ENCODE measurements at regions not wholly inside any gene's neighbourhood (a gene's known extent, or its start where the extent isn't known, plus 50 kb on each side); places are given as distances from the start of the nearest gene placed in this dataset.
A peak's percentile ranks its signal among the peaks of the same experiment; 100 is the strongest.

DNA sequence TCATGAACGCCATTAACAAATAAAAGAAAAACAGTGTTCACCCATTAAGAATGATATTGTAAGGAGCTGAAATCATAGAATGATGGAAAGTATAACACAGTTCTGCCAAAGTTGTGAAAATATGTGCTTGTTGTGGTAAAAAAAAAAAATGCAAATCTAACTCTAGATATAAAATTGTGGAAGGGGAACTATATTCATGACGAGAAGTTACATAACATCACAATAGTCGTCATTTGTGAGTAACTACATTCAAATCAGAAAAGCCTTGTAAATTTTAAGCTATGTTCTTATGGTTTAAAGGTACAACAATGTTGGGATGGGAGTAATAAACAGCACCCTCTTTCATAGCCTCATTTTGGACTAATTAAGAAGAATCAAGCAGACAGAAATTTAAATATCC, 57.6 kb upstream of the PRDM8 start:
- peak overlapping the region in 4 of 8 donors; percentile 39 to 62 (median 60) for H3K4me3 Mint-ChIP-seq
- H3K4me1 Mint-ChIP-seq = peaks cover 33 to 69% (median 46%) of the 10 kb centered on the region in 4 donors

DNA sequence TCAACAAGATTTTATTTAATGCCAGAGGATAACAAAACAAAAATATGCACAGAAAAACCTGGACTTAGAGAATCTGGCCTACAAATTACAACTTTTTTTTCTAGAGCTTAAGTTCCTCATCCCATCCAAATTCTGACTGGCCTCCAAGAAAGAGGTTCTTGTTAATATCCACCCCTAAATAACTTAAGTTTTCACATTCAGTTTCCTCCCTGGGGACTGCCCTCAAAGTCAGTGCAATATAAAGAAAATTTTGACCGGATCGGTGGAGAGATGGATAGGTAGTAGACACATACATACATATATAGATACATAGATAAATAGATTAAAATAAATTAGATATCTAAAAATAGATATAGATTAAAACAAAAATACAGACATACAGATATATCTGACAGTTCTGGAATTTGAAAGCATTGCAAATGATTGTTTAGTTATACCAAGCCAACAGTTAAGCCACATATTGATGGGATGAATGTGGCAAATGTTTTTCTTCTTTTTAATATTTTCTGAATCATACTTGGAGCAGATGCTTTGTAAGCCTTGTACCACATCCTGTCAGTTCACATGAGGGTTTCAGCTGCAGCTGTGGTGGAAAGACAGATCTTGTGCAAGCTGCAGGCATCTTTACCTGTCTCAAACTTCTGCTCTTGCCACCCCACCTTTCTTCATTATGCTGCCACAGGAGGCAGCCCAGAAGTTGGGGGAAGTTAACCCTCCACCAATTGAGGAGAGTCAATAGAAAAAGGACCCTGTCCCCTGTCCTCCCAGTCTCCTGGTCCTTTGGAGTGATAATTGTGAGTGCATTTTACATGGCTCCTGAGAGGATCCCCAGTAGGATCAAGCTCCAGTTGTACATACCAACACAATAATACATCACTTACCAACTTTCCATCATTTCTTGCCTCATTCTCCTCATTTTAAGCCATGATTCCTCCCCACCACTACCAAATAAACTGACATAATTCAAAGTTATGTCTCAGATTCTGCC, 58.5 kb upstream of the PRDM8 start:
- Histone ChIP-seq H3K4me3 (ENCODE audit: low read length in 2 of 2) (no peak overlapping the region), H3K27ac (ENCODE audit: low read depth, low read length) (peak overlapping the region; percentile 45), H3K27me3 (ENCODE audit: insufficient read depth, low read length) (no peaks in the 10 kb centered on the region), H3K9me3 (ENCODE audit: control insufficient read depth in 1 of 2, low read length in 2 of 2) (no peaks in the 10 kb centered on the region), H3K4me1 (ENCODE audit: insufficient read depth, low read length) (peaks cover 58% of the 10 kb centered on the region), H3K36me3 (ENCODE audit: insufficient read depth, low read length) (no peaks in the 10 kb centered on the region)
- DNase-seq = peak; percentile 55 to 81 (median 66)
- intact Hi-C loops (cut with micrococcal nuclease) = loop anchor here (1.0 kb wide), 3 partner anchors 14 to 45 kb away; no protein-coding TSS in a partner anchor
- Mint-ChIP-seq H3K4me3 (peak overlapping the region in 7 of 8 donors; percentile 9 to 68 (median 59)), H3K27me3 (no peaks in the 10 kb centered on the region), H3K9me3 (peaks cover 0 to 2% (median 0%) of the 10 kb centered on the region in 8 donors), H3K27ac (peak overlapping the region; percentile 84 to 94 (median 93)), H3K4me1 (peaks cover 33 to 67% (median 43%) of the 10 kb centered on the region in 4 donors), H3K36me3 (no peaks in the 10 kb centered on the region)
- ChIA-PET POLR2A (ENCODE audit: partially characterized antibody) (interaction anchor here (0.6 to 4.3 kb wide), 15 partner anchors 10 to 221 kb away, joined by 3 to 66 read pairs (median 5); partner anchors contain the start of genes ANTXR2 and PRDM8), CTCF (ENCODE audit: partially characterized antibody) (interaction anchor here (0.6 to 5.6 kb wide), 15 partner anchors 8 to 64 kb away, joined by 3 to 73 read pairs (median 5); no protein-coding TSS in a partner anchor)

More for the DNA sequence above, 57.6 kb upstream of the PRDM8 start:
- ChIA-PET POLR2A (ENCODE audit: partially characterized antibody) (interaction anchor here (0.8 to 4.3 kb wide), 11 partner anchors 9 to 222 kb away, joined by 3 to 66 read pairs (median 9); partner anchors contain the start of gene PRDM8), CTCF (ENCODE audit: partially characterized antibody) (interaction anchor here (0.6 to 5.6 kb wide), 13 partner anchors 9 to 63 kb away, joined by 3 to 73 read pairs (median 5); no protein-coding TSS in a partner anchor)
- H3K9me3 ChIP-seq (ENCODE audit: control insufficient read depth in 1 of 2, low read length in 2 of 2) = no peaks in the 10 kb centered on the region
- H3K36me3 ChIP-seq (ENCODE audit: insufficient read depth, low read length) = no peaks in the 10 kb centered on the region
- H3K27ac ChIP-seq (ENCODE audit: low read depth, low read length) = peak overlapping the region; percentile 45
- H3K27me3 ChIP-seq (ENCODE audit: insufficient read depth, low read length) = no peaks in the 10 kb centered on the region
- Mint-ChIP-seq H3K27me3 (no peaks in the 10 kb centered on the region), H3K27ac (peak overlapping the region; percentile 67 to 93 (median 87)), H3K36me3 (no peaks in the 10 kb centered on the region), H3K9me3 (peaks cover 0 to 2% (median 0%) of the 10 kb centered on the region in 8 donors)
- intact Hi-C loops (cut with micrococcal nuclease) = loop anchor here (1.0 kb wide), 3 partner anchors 14 to 45 kb away; no protein-coding TSS in a partner anchor
- DNase-seq = no peak
- H3K4me3 ChIP-seq (ENCODE audit: low read length in 2 of 2) = no peak overlapping the region
- H3K4me1 ChIP-seq (ENCODE audit: insufficient read depth, low read length) = peaks cover 58% of the 10 kb centered on the region

DNA sequence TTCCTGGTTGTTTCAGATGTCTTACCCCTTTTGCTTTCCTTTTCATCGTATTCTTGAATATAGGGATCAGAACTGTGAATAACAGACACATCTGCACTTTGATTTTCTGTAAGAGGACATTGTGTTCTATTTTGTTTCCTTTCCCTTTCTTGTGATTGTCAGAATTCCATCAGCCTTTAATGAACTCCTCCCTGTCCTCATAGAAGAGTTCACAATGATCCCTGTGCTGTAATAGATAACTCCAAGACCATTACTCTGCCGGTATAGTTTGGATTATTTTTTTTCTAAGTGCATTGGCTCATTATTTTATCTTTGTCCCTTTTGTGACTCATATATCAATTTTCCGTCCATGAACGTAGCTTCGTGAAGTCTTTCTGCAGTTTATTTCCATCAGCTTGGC, 59.7 kb upstream of the PRDM8 start:
- POLR2A ChIA-PET (ENCODE audit: partially characterized antibody) = interaction anchor here (1.0 to 4.3 kb wide), 6 partner anchors 9 to 65 kb away, joined by 5 to 66 read pairs (median 16); partner anchors contain the start of gene ANTXR2
- peaks cover 32 to 55% (median 37%) of the 10 kb centered on the region in 4 donors for H3K4me1 Mint-ChIP-seq
- CTCF ChIA-PET (ENCODE audit: partially characterized antibody) = interaction anchor here (2.2 to 5.6 kb wide), 5 partner anchors 11 to 65 kb away, joined by 8 to 73 read pairs (median 18); no protein-coding TSS in a partner anchor
- H3K4me1 ChIP-seq (ENCODE audit: insufficient read depth, low read length) = peaks cover 51% of the 10 kb centered on the region
- H3K9me3 ChIP-seq (ENCODE audit: control insufficient read depth in 1 of 2, low read length in 2 of 2) = no peaks in the 10 kb centered on the region
- H3K4me3 Mint-ChIP-seq = peak overlapping the region in 4 of 8 donors; percentile 9 to 54 (median 22)
- intact Hi-C loops (cut with micrococcal nuclease) = no loop called here
- H3K27me3 ChIP-seq (ENCODE audit: insufficient read depth, low read length) = no peaks in the 10 kb centered on the region
- peak overlapping the region; percentile 49 to 94 (median 84) for H3K27ac Mint-ChIP-seq
- H3K27me3 Mint-ChIP-seq = no peaks in the 10 kb centered on the region
- H3K27ac ChIP-seq (ENCODE audit: low read depth, low read length) = no peak overlapping the region
- H3K36me3 ChIP-seq (ENCODE audit: insufficient read depth, low read length) = no peaks in the 10 kb centered on the region
- peaks cover 0 to 2% (median 0%) of the 10 kb centered on the region in 8 donors for H3K9me3 Mint-ChIP-seq
- no peaks in the 10 kb centered on the region for H3K36me3 Mint-ChIP-seq
- H3K4me3 ChIP-seq (ENCODE audit: low read length in 2 of 2) = no peak overlapping the region
- no peak for DNase-seq

DNA sequence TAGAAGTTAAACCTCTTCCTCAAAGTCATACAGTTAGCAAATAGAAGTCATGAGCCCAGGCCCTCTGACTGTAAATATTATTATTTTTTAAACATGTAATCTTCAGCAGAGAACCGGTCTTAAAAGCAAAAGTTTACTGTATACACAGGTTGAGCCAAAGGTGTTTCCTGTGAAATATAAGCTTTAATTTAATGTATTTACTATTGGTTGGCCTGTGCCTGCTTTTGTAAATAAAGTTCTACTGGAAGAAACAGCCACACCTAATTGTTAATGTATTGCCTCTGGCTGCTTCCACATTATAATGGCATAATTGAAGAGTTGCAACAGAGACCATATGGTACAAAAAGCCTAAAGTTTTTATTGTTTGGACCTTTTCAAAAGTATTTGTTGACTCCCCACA, 61.0 kb upstream of the PRDM8 start:
- Mint-ChIP-seq H3K4me1 (peaks cover 28 to 42% (median 31%) of the 10 kb centered on the region in 4 donors), H3K27ac (no peak overlapping the region), H3K36me3 (no peaks in the 10 kb centered on the region), H3K4me3 (no peak overlapping the region), H3K9me3 (peaks cover 0 to 2% (median 0%) of the 10 kb centered on the region in 8 donors), H3K27me3 (no peaks in the 10 kb centered on the region)
- intact Hi-C loops (cut with micrococcal nuclease) = no loop called here
- Histone ChIP-seq H3K9me3 (ENCODE audit: control insufficient read depth in 1 of 2, low read length in 2 of 2) (no peaks in the 10 kb centered on the region), H3K4me1 (ENCODE audit: insufficient read depth, low read length) (peaks cover 37% of the 10 kb centered on the region), H3K27me3 (ENCODE audit: insufficient read depth, low read length) (no peaks in the 10 kb centered on the region), H3K36me3 (ENCODE audit: insufficient read depth, low read length) (no peaks in the 10 kb centered on the region), H3K4me3 (ENCODE audit: low read length in 2 of 2) (no peak overlapping the region), H3K27ac (ENCODE audit: low read depth, low read length) (no peak overlapping the region)
- POLR2A ChIA-PET (ENCODE audit: partially characterized antibody) = interaction anchor here (1.5 to 4.3 kb wide), 3 partner anchors 8 to 47 kb away, joined by 5 to 26 read pairs (median 5); no protein-coding TSS in a partner anchor
- no peak for DNase-seq
- CTCF ChIA-PET (ENCODE audit: partially characterized antibody) = interaction anchor here (0.9 to 5.6 kb wide), 4 partner anchors 9 to 66 kb away, joined by 3 to 73 read pairs (median 6); no protein-coding TSS in a partner anchor

DNA sequence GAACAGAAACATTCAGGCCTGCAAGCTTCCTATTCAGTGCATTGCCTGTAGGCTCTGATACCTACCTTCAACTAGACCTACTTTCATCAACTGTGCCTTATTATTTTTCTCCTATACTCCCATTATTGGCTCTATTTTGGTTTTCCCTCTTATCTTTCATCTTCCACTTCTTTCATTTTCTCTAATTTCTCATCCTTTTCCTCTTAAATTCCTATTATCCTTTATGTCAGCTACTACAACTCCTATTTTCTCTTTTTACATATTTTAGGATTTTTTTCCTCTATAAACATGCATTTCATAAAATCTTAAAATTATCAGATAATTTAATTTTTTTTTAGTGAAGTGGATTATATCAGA, 61.6 kb upstream of the PRDM8 start:
- H3K36me3 Mint-ChIP-seq = no peaks in the 10 kb centered on the region
- H3K27ac ChIP-seq (ENCODE audit: low read depth, low read length) = no peak overlapping the region
- intact Hi-C loops (cut with micrococcal nuclease) = no loop called here
- no peak for DNase-seq
- ChIA-PET POLR2A (ENCODE audit: partially characterized antibody) (interaction anchor here (1.5 to 4.3 kb wide), 2 partner anchors 37 to 48 kb away, joined by 5 to 26 read pairs; no protein-coding TSS in a partner anchor), CTCF (ENCODE audit: partially characterized antibody) (interaction anchor here (5.6 kb wide), 1 partner anchor 9 kb away, joined by 73 read pairs; no protein-coding TSS in a partner anchor)
- no peaks in the 10 kb centered on the region for H3K27me3 Mint-ChIP-seq
- no peaks in the 10 kb centered on the region for H3K9me3 ChIP-seq (ENCODE audit: control insufficient read depth in 1 of 2, low read length in 2 of 2)
- H3K4me3 Mint-ChIP-seq = no peak overlapping the region
- H3K36me3 ChIP-seq (ENCODE audit: insufficient read depth, low read length) = no peaks in the 10 kb centered on the region
- H3K4me3 ChIP-seq (ENCODE audit: low read length in 2 of 2) = no peak overlapping the region
- H3K27me3 ChIP-seq (ENCODE audit: insufficient read depth, low read length) = no peaks in the 10 kb centered on the region
- H3K4me1 ChIP-seq (ENCODE audit: insufficient read depth, low read length) = peaks cover 35% of the 10 kb centered on the region
- peaks cover 27 to 38% (median 30%) of the 10 kb centered on the region in 4 donors for H3K4me1 Mint-ChIP-seq
- peaks cover 0 to 2% (median 0%) of the 10 kb centered on the region in 8 donors for H3K9me3 Mint-ChIP-seq
- no peak overlapping the region for H3K27ac Mint-ChIP-seq

DNA sequence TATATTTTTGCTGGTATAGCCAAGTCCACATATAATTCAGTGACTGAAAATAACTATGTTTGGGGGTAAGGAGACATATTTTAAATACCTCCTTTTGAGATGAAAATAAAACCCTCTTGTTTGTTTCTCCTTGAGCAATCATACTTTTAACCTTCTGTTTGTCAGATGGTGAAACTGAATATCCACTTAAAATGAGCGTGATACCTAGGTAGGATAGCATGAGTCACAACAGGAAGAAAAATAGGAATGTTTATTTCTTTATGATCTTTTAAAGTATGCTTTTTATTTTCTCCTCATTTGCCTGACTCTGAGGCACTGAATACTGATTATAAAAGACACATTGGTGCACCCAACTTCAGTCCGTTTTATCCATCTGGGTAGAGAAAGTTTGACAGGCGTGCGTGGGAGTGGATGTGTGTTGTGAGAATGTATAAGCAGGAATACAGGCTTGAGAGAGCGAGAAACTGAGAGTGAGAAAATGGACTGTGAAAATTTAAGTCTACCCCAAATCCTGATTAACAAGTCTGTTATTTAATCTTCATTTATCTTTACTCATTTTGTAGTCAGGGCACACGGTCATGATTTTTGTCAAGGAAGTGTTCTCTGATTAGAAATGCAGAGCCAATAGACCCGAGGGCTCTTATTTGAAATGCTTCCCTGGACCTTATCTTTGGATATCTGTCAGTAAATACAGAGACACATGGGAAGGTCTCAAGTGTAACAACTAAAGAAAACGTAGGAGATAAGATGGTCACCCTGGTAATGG, 62.1 kb upstream of the ANTXR2 start:
- Histone ChIP-seq H3K36me3 (ENCODE audit: insufficient read depth, low read length) (no peaks in the 10 kb centered on the region), H3K9me3 (ENCODE audit: control insufficient read depth in 1 of 2, low read length in 2 of 2) (no peaks in the 10 kb centered on the region), H3K27ac (ENCODE audit: low read depth, low read length) (no peak overlapping the region), H3K4me3 (ENCODE audit: low read length in 2 of 2) (no peak overlapping the region), H3K4me1 (ENCODE audit: insufficient read depth, low read length) (peaks cover 31% of the 10 kb centered on the region), H3K27me3 (ENCODE audit: insufficient read depth, low read length) (no peaks in the 10 kb centered on the region)
- Mint-ChIP-seq H3K4me3 (no peak overlapping the region), H3K27ac (no peak overlapping the region), H3K36me3 (no peaks in the 10 kb centered on the region), H3K9me3 (peaks cover 0 to 2% (median 0%) of the 10 kb centered on the region in 8 donors), H3K27me3 (no peaks in the 10 kb centered on the region), H3K4me1 (peaks cover 23 to 33% (median 26%) of the 10 kb centered on the region in 4 donors)
- no peak for DNase-seq
- CTCF ChIA-PET (ENCODE audit: partially characterized antibody) = no interaction called here
- POLR2A ChIA-PET (ENCODE audit: partially characterized antibody) = no interaction called here
- intact Hi-C loops (cut with micrococcal nuclease) = no loop called here
